OCI-LY3 (cell line): ENCODE measurements at regions not wholly inside any gene's neighbourhood (a gene's known extent, or its start where the extent isn't known, plus 50 kb on each side); places are given as distances from the start of the nearest gene placed in this dataset.

Experiments
- H2AFZ ChIP-seq: fragments of 200-600, 300-600 bp; shearing (Covaris generic); 2 replicates; pipeline ENCODE4 v1.6.0; 2014; ENCODE audit warnings: antibody characterized with exemption, low read depth, low read length
- H3K27ac ChIP-seq: fragments of 200-600, 300-600 bp; sonication (generic); 2 replicates; pipeline ENCODE4 v1.5.1; 2014; ENCODE audit warnings: mild to moderate bottlenecking, low read length, moderate library complexity, mixed read lengths
- H3K27me3 ChIP-seq: fragments of 200-600, 300-600 bp; sonication (generic); 2 replicates; pipeline ENCODE4 v1.6.1; 2014; ENCODE audit warnings: low read depth, low read length, mixed read lengths
- H3K36me3 ChIP-seq: fragments of 200-600, 300-600 bp; sonication (generic); replicated peaks from 2 replicates; pipeline ENCODE3; 2014; ENCODE audit warnings: low read depth, low read length, mixed read lengths
- H3K4me1 ChIP-seq: fragments of 300-600, 200-600 bp; sonication (generic); 2 replicates; pipeline ENCODE4 v1.6.1; 2014; ENCODE audit warnings: low read length, mixed read lengths
- H3K4me2 ChIP-seq: fragments of 200-600, 300-600 bp; sonication (generic); 2 replicates; pipeline ENCODE4 v1.6.1; 2014; ENCODE audit warnings: low read length, mixed read lengths
- H3K4me3 ChIP-seq: fragments of 300-600, 200-600 bp; sonication (generic); 2 replicates; pipeline ENCODE4 v1.5.1; 2014; ENCODE audit warnings: antibody characterized with exemption, mild to moderate bottlenecking, low read length, moderate library complexity
- H3K79me2 ChIP-seq: fragments of 300-600, 200-600 bp; shearing (Covaris generic); 2 replicates; pipeline ENCODE4 v1.6.1; 2014; ENCODE audit warnings: mild to moderate bottlenecking, low read length, mixed read lengths
- H3K9ac ChIP-seq: fragments of 300-600, 200-600 bp; shearing (Covaris generic); 2 replicates; pipeline ENCODE4 v1.6.0; 2014; ENCODE audit warnings: mild to moderate bottlenecking, low read length, moderate library complexity
- H3K9me3 ChIP-seq: fragments of 200-600, 300-600 bp; shearing (Covaris generic); 2 replicates; pipeline ENCODE4 v1.6.1; 2014; ENCODE audit warnings: low read length, mixed read lengths; ENCODE audit not compliant: insufficient read depth
- H4K20me1 ChIP-seq: fragments of 200-600, 300-600 bp; sonication (generic); 2 replicates; pipeline ENCODE4 v1.6.1; 2016; ENCODE audit warnings: low read length, mixed read lengths; ENCODE audit not compliant: insufficient read depth
- EZH2phosphoT487 ChIP-seq: fragments of 200-600 bp; shearing (Covaris generic); IDR thresholded peaks from 2 replicates; pipeline ENCODE4 v1.6.1; 2018; ENCODE audit warnings: antibody characterized with exemption, mixed run types, low read depth
- TF ChIP-seq, protein P1 (sequence below): fragments of 200-600, 300-600 bp; sonication (generic); IDR thresholded peaks from 2 replicates; pipeline ENCODE4 v1.5.1; 2014; ENCODE audit warnings: antibody characterized with exemption, low read length, low read depth

DNA sequence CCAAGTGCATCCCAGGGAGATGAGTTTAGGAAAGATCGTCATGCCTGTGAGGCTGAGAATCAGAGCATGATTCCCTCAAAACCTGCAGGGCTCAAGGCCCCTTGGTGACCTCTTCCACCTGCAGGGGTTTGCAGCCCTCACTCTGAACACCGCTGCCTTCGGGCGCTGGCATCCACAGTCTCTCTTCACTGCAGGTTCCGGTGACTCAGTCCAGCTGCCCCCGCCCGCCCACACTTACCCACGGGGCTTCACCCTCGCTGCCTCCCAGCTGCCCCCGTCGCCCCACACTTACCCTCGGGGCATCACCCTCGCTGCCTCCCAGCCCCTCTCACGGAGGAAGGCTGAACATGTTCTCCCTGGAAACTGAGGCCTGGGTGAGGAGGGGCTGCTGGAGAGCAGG lies 277.1 kb downstream of the XXYLT1 start:
- Histone ChIP-seq H3K79me2 (no peaks in the 10 kb centered on the region), H3K4me3 (no peak overlapping the region), H3K4me2 (no peak overlapping the region), H3K27me3 (peaks cover 11% of the 10 kb centered on the region; the same call in 1 of the 2 replicates), H4K20me1 (no peaks in the 10 kb centered on the region), H3K9ac (no peak overlapping the region), H3K9me3 (no peaks in the 10 kb centered on the region), H3K4me1 (no peaks in the 10 kb centered on the region), H3K36me3 (no peaks in the 10 kb centered on the region), H3K27ac (no peak overlapping the region), H2AFZ (no peak overlapping the region)
- TF ChIP-seq, protein P1, sequence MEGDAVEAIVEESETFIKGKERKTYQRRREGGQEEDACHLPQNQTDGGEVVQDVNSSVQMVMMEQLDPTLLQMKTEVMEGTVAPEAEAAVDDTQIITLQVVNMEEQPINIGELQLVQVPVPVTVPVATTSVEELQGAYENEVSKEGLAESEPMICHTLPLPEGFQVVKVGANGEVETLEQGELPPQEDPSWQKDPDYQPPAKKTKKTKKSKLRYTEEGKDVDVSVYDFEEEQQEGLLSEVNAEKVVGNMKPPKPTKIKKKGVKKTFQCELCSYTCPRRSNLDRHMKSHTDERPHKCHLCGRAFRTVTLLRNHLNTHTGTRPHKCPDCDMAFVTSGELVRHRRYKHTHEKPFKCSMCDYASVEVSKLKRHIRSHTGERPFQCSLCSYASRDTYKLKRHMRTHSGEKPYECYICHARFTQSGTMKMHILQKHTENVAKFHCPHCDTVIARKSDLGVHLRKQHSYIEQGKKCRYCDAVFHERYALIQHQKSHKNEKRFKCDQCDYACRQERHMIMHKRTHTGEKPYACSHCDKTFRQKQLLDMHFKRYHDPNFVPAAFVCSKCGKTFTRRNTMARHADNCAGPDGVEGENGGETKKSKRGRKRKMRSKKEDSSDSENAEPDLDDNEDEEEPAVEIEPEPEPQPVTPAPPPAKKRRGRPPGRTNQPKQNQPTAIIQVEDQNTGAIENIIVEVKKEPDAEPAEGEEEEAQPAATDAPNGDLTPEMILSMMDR = no peak
- TF ChIP-seq EZH2phosphoT487 = no peak

DNA sequence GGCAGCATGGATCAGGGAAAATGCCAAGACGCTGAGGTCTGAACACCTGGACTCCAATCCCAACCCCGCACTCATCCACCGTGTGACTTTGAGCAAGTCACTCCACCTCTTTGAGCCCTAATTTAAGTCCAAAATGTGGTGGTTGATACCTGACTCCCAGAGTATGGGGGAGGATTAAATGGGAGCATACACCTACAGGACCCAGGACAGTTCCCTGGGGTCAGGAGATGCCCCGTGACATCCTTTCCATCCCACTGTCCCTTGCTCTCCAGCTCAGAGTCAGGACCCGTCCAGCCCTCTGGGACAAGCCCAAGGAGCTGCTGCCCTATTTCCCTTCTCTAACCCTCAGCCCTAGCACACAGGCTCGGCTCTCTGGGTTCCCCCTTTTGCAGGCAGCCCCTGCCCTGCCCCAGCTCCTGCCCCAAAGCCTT lies 276.4 kb downstream of the XXYLT1 start:
- Histone ChIP-seq H4K20me1 (no peaks in the 10 kb centered on the region), H3K4me3 (no peak overlapping the region), H3K9me3 (no peaks in the 10 kb centered on the region), H3K4me2 (no peak overlapping the region), H3K9ac (no peak overlapping the region), H3K36me3 (no peaks in the 10 kb centered on the region), H3K27ac (no peak overlapping the region), H2AFZ (no peak overlapping the region), H3K27me3 (peaks cover 11% of the 10 kb centered on the region; the same call in 1 of the 2 replicates), H3K79me2 (no peaks in the 10 kb centered on the region), H3K4me1 (no peaks in the 10 kb centered on the region)
- TF ChIP-seq, protein P1 = no peak
- no peak for TF ChIP-seq EZH2phosphoT487

DNA sequence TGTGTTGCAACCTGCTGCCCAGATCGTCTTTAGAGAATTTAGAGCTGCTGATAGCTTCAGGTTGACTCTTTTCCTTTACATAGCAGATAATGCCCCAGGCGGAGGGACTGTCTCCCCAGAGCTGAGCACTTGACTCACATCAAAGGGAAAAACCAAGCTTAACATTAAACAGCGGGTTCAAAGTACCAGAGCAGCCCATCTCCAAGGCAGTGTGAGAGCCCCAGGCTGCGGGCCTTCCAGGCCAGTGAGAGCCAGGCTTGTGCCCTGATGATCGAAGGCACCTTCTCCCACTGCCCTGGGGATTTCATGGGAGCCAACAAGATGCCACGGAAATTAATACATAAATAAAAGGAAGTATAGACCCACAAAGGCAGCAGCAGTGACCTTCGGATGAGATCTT lies 275.6 kb downstream of the XXYLT1 start:
- no peak overlapping the region for H3K4me2 ChIP-seq
- H3K9ac ChIP-seq = no peak overlapping the region
- H3K36me3 ChIP-seq = no peaks in the 10 kb centered on the region

DNA sequence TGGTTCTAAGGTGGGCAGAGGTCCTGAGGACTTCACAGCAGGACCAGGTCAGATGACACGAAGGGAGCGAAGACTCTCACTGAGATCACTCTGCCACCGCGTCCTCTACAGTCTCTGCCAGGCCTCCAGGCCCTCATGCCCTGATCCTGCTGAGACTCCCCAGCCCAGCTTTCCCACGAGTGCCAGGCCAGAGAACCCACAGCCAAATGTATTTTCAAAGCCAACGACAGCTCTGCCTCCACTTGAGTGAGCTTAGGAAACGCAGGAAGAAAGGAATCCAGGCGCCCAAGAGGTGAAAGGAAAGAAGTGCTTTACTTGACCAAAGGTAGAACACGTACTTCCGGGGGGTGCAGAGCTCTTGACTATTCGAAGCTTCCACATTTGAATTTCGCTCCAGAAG lies 275.0 kb downstream of the XXYLT1 start:
- Histone ChIP-seq H3K27ac (no peak overlapping the region), H3K4me3 (no peak overlapping the region), H3K36me3 (no peaks in the 10 kb centered on the region), H3K27me3 (peaks cover 17% of the 10 kb centered on the region), H3K9me3 (no peaks in the 10 kb centered on the region), H3K4me1 (no peaks in the 10 kb centered on the region), H2AFZ (no peak overlapping the region), H3K4me2 (no peak overlapping the region), H3K79me2 (no peaks in the 10 kb centered on the region), H3K9ac (no peak overlapping the region), H4K20me1 (no peaks in the 10 kb centered on the region)
- no peak for TF ChIP-seq EZH2phosphoT487
- TF ChIP-seq, protein P1 = no peak

More for the DNA sequence above, 275.6 kb downstream of the XXYLT1 start:
- no peak for TF ChIP-seq EZH2phosphoT487
- TF ChIP-seq, protein P1 = no peak
- Histone ChIP-seq H4K20me1 (no peaks in the 10 kb centered on the region), H3K9me3 (no peaks in the 10 kb centered on the region), H3K79me2 (no peaks in the 10 kb centered on the region), H3K27me3 (peaks cover 11% of the 10 kb centered on the region), H2AFZ (no peak overlapping the region), H3K4me3 (no peak overlapping the region), H3K27ac (no peak overlapping the region), H3K4me1 (no peaks in the 10 kb centered on the region)
